ENCODE measurements at regions not wholly inside any gene's neighbourhood (a gene's known extent, or its start where the extent isn't known, plus 50 kb on each side); places are given as distances from the start of the nearest gene placed in this dataset.

GRCh38 chrX:63508668-63509067, 157.5 kb upstream of the SPIN4 start:
- no peak overlapping the region for H3K4me3 ChIP-seq (replicated peaks in 1 of 3; ENCODE audit: insufficient read depth in 1 of 3, low read depth in 1 of 3, low read length in 3 of 3)
- H3K4me2 ChIP-seq (ENCODE audit: insufficient read depth, low read length): no peak overlapping the region
- intact Hi-C loops (cut with micrococcal nuclease): no loop called here
- POLR2A ChIA-PET: no interaction called here
- H4K20me1 ChIP-seq (replicated peaks; ENCODE audit: control insufficient read depth, extremely low read depth, insufficient read depth, low read length): no peaks in the 10 kb centered on the region
- H3K4me1 ChIP-seq (ENCODE audit: control insufficient read depth, extremely low read depth, insufficient read depth, low read length): no peaks in the 10 kb centered on the region
- TF ChIP-seq GATA2 (IDR thresholded peaks at IDR 0.05; ENCODE audit: insufficient read depth, insufficient read length, low read depth, low read length) (no peak), POLR2A (IDR thresholded peaks at IDR 0.05; ENCODE audit: low read depth, low read length) (no peak), CTCF (IDR thresholded peaks at IDR 0.05; ENCODE audit: extremely low read depth in 1 of 2, insufficient read depth in 1 of 2, low read depth in 1 of 2, low read length in 2 of 2) (no peak), EZH2 (IDR thresholded peaks at IDR 0.05; ENCODE audit: borderline replicate concordance, low read depth, low read length, severe bottlenecking) (no peak), FOS (IDR thresholded peaks at IDR 0.05; ENCODE audit: borderline replicate concordance, insufficient read depth, low read length) (no peak), MAX (IDR thresholded peaks at IDR 0.05; ENCODE audit: insufficient read depth, insufficient read length) (no peak), POLR2AphosphoS5 (IDR thresholded peaks at IDR 0.05; ENCODE audit: insufficient read depth, low read depth, low read length) (no peak), JUN (IDR thresholded peaks at IDR 0.05; ENCODE audit: borderline replicate concordance, insufficient read depth, insufficient read length, low read depth) (no peak)
- FAIRE-seq (no peak), DNase-seq (ENCODE audit: low read depth, low spot score) (no peak)
- CTCF ChIA-PET: interaction anchor here (4.0 kb wide), 1 partner anchor 259 kb away, joined by 41 read pairs; no protein-coding TSS in a partner anchor
- H3K9me3 ChIP-seq (replicated peaks; ENCODE audit: control insufficient read depth, insufficient read depth, low read length): no peaks in the 10 kb centered on the region
- H3K9me1 ChIP-seq (replicated peaks; ENCODE audit: control insufficient read depth, extremely low read depth, insufficient read depth, low read length): no peaks in the 10 kb centered on the region
- no peak overlapping the region for H3K9ac ChIP-seq (replicated peaks; ENCODE audit: extremely low read depth, insufficient read depth, low read length)
- no peak overlapping the region for H3K27ac ChIP-seq (ENCODE audit: insufficient read depth, low read depth, low read length)
- no TSS peak for BruUV-seq (replicated peaks)
- no peaks in the 10 kb centered on the region for H3K79me2 ChIP-seq (ENCODE audit: control insufficient read depth, insufficient read depth, low read length)
- dilution Hi-C loops (cut with MboI; ENCODE audit: extremely low pct_ligation_motif_present, low sequenced_read_pairs): no loop called here
- H3K27me3 ChIP-seq (ENCODE audit: control insufficient read depth in 2 of 2, insufficient read depth in 2 of 2, low read length in 2 of 2): no peaks in the 10 kb centered on the region
- H3K36me3 ChIP-seq (ENCODE audit: control insufficient read depth in 2 of 2, extremely low read depth in 1 of 2, insufficient read depth in 2 of 2, low read length in 2 of 2): no peaks in the 10 kb centered on the region
- no peak overlapping the region for H2AFZ ChIP-seq (ENCODE audit: low read depth, low read length)

Data from endothelial cell of umbilical vein (primary cell).